ENCODE measurements at regions not wholly inside any gene's neighbourhood (a gene's known extent, or its start where the extent isn't known, plus 50 kb on each side); places are given as distances from the start of the nearest gene placed in this dataset.

DNA sequence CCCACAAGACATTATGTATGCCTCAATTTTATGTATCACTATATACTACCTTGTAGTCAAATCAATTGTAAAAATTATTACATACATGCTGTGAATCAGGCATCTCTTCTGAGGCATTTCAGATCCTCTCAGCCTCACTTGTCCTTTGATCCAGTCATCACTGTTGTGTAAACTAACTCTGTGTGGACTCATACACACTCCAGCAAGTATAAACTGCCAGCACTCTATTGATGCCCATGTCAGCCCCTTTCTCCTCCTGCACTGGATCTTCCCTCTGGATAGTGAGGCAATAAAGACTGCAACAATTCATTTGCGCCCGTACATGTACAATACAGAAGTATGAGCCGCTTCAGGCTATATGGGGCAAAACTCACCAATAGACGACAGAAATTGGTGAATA is 364.7 kb upstream of the TGFBR2 start (continued):
- TF ChIP-seq, protein P1, sequence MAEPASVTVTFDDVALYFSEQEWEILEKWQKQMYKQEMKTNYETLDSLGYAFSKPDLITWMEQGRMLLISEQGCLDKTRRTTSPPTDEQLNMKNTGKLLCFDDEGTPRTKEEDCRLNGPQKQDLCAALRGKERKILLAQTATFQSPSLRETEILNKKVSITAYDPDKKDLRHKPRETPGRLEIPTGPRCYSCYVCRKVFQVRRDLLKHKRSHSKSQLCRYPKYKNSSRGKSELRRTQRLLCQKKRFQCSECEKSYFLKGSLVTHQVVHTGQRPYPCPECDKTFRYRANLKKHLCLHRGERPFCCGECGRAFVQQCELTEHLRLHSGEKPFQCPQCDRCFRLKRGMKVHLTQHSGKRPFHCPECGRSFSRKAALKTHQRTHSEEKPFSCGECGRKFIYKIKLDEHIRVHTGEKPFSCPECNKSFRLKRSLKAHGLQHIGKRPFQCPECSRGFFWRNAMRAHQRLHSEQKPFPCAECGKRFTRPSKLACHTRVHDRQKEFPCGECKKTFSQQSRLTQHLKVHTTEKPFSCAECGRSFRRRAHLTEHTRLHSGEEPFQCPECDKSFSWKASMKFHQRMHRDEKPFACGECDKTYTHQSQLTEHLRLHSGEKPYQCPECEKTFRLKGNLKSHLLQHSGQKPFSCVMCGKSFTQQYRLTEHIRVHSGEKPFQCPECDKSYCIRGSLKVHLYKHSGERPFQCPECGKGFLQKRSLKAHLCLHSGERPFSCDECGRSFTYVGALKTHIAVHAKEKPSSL (CRISPR knock-in tag; conservative IDR thresholded peaks at IDR 0.05): no peak

DNA sequence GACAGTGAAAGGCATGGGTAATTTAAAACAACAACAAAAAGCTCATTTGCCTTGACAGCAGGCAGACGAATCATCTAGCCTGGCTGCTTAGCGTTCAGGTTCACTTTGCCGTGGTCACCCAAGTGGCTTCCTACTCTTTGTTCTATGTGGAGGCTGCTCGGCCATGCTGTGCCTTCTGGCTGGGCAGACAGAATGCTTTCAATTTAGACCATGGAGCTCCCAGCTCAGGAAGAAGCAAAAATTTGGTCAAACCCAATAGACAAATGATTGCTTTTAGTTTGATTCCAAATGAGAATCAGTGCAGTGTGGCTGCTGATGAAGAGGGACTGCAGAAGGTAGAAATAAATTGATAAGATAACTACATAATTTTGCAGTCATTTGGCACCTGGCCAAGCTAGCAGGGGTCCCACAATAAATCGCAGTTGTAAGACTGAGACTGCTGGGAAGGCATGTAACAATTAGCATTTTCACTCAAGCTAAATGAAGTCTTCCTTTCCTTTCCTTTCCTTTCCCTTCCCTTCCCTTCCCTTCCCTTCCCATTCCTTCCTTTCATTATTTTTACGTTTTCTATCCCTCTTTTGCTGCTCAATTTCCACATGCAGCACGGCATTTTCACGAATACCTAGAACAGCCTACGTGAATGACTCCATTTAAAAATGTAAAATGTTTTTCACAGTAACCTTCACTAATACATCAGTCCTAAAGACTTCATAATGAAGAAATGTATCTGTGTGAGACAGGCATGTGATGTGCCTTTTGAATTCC is 360.4 kb upstream of the TGFBR2 start:
- CTCF ChIA-PET: interaction anchor here (0.6 to 1.4 kb wide), 2 partner anchors 47 to 367 kb away, joined by 4 read pairs; no protein-coding TSS in a partner anchor
- no peaks in the 10 kb centered on the region for H3K27me3 Mint-ChIP-seq (ENCODE audit: low read depth)
- peak; percentile 19 for DNase-seq (ENCODE audit: low spot score)

DNA sequence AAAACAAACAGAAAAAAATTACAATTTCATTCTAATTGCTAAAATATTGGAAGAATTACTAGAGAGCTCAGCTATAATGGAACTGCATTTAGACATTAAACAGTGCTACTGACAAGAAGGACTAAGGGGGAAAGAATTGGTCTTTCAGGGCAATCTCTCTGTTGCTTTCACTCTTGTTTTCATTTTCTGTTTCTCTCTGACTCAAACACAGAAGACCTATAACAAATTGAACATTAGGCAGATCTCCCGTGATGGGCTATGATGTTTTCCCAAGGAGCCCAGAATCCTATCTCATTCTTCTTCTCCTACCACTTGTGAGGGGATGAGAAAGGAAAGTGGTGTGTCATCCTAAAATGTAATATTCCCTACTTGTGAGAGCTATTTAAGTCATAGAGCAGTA is 358.0 kb upstream of the TGFBR2 start:
- Mint-ChIP-seq H3K27ac (no peak overlapping the region), H3K27me3 (ENCODE audit: low read depth) (no peaks in the 10 kb centered on the region), H3K9me3 (no peaks in the 10 kb centered on the region), H3K4me1 (peaks cover 22% of the 10 kb centered on the region), H3K36me3 (0 out of 2 replicates have a peak, but pooled peaks cover 3% of the 10 kb centered on the region), H3K4me3 (no peak overlapping the region)
- CTCF ChIA-PET: no interaction called here
- no peak for DNase-seq (ENCODE audit: low spot score)
- ATAC-seq: no peak
- POLR2A ChIA-PET: no interaction called here
- TF ChIP-seq, protein P2, sequence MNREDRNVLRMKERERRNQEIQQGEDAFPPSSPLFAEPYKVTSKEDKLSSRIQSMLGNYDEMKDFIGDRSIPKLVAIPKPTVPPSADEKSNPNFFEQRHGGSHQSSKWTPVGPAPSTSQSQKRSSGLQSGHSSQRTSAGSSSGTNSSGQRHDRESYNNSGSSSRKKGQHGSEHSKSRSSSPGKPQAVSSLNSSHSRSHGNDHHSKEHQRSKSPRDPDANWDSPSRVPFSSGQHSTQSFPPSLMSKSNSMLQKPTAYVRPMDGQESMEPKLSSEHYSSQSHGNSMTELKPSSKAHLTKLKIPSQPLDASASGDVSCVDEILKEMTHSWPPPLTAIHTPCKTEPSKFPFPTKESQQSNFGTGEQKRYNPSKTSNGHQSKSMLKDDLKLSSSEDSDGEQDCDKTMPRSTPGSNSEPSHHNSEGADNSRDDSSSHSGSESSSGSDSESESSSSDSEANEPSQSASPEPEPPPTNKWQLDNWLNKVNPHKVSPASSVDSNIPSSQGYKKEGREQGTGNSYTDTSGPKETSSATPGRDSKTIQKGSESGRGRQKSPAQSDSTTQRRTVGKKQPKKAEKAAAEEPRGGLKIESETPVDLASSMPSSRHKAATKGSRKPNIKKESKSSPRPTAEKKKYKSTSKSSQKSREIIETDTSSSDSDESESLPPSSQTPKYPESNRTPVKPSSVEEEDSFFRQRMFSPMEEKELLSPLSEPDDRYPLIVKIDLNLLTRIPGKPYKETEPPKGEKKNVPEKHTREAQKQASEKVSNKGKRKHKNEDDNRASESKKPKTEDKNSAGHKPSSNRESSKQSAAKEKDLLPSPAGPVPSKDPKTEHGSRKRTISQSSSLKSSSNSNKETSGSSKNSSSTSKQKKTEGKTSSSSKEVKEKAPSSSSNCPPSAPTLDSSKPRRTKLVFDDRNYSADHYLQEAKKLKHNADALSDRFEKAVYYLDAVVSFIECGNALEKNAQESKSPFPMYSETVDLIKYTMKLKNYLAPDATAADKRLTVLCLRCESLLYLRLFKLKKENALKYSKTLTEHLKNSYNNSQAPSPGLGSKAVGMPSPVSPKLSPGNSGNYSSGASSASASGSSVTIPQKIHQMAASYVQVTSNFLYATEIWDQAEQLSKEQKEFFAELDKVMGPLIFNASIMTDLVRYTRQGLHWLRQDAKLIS (CRISPR knock-in tag; IDR thresholded peaks at IDR 0.05; ENCODE audit: borderline replicate concordance): no peak
- TF ChIP-seq GABPB1 (CRISPR knock-in tag; IDR thresholded peaks at IDR 0.05) (no peak), GRHL2 (CRISPR knock-in tag; IDR thresholded peaks at IDR 0.05; ENCODE audit: insufficient replicate concordance, severe bottlenecking) (no peak), IRF2 (CRISPR knock-in tag; IDR thresholded peaks at IDR 0.05; ENCODE audit: borderline replicate concordance, low read depth) (no peak), ZNF423 (CRISPR knock-in tag; IDR thresholded peaks at IDR 0.05) (no peak), ZNF317 (CRISPR knock-in tag; IDR thresholded peaks at IDR 0.05; ENCODE audit: borderline replicate concordance, low read depth) (no peak), EMX1 (CRISPR knock-in tag; IDR thresholded peaks at IDR 0.05) (no peak), JAZF1 (CRISPR knock-in tag; IDR thresholded peaks at IDR 0.05) (no peak), ESRRA (CRISPR knock-in tag; IDR thresholded peaks at IDR 0.05; ENCODE audit: borderline replicate concordance) (no peak), TEAD4 (CRISPR knock-in tag; IDR thresholded peaks at IDR 0.05) (no peak), JUN (CRISPR knock-in tag; IDR thresholded peaks at IDR 0.05) (no peak), ZNF121 (CRISPR knock-in tag; IDR thresholded peaks at IDR 0.05) (no peak), ZNF263 (CRISPR knock-in tag; IDR thresholded peaks at IDR 0.05; ENCODE audit: low read depth) (no peak), TEAD1 (CRISPR knock-in tag; IDR thresholded peaks at IDR 0.05) (no peak)
- TF ChIP-seq, protein P3, sequence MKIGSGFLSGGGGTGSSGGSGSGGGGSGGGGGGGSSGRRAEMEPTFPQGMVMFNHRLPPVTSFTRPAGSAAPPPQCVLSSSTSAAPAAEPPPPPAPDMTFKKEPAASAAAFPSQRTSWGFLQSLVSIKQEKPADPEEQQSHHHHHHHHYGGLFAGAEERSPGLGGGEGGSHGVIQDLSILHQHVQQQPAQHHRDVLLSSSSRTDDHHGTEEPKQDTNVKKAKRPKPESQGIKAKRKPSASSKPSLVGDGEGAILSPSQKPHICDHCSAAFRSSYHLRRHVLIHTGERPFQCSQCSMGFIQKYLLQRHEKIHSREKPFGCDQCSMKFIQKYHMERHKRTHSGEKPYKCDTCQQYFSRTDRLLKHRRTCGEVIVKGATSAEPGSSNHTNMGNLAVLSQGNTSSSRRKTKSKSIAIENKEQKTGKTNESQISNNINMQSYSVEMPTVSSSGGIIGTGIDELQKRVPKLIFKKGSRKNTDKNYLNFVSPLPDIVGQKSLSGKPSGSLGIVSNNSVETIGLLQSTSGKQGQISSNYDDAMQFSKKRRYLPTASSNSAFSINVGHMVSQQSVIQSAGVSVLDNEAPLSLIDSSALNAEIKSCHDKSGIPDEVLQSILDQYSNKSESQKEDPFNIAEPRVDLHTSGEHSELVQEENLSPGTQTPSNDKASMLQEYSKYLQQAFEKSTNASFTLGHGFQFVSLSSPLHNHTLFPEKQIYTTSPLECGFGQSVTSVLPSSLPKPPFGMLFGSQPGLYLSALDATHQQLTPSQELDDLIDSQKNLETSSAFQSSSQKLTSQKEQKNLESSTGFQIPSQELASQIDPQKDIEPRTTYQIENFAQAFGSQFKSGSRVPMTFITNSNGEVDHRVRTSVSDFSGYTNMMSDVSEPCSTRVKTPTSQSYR (CRISPR knock-in tag; IDR thresholded peaks at IDR 0.05): no peak
- TF ChIP-seq, protein P4, sequence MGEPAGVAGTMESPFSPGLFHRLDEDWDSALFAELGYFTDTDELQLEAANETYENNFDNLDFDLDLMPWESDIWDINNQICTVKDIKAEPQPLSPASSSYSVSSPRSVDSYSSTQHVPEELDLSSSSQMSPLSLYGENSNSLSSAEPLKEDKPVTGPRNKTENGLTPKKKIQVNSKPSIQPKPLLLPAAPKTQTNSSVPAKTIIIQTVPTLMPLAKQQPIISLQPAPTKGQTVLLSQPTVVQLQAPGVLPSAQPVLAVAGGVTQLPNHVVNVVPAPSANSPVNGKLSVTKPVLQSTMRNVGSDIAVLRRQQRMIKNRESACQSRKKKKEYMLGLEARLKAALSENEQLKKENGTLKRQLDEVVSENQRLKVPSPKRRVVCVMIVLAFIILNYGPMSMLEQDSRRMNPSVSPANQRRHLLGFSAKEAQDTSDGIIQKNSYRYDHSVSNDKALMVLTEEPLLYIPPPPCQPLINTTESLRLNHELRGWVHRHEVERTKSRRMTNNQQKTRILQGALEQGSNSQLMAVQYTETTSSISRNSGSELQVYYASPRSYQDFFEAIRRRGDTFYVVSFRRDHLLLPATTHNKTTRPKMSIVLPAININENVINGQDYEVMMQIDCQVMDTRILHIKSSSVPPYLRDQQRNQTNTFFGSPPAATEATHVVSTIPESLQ (CRISPR knock-in tag; IDR thresholded peaks at IDR 0.05): no peak

More for the DNA sequence above, 360.4 kb upstream of the TGFBR2 start:
- Mint-ChIP-seq H3K9me3 (no peaks in the 10 kb centered on the region), H3K27ac (peak overlapping the region; percentile 83), H3K4me1 (peaks cover 32% of the 10 kb centered on the region), H3K36me3 (0 out of 2 replicates have a peak, but pooled peaks cover 3% of the 10 kb centered on the region), H3K4me3 (no peak overlapping the region)
- TF ChIP-seq NR2C2 (CRISPR knock-in tag; IDR thresholded peaks at IDR 0.05): no peak
- TF ChIP-seq EMX1 (CRISPR knock-in tag; IDR thresholded peaks at IDR 0.05): no peak
- TF ChIP-seq ZNF219 (CRISPR knock-in tag; IDR thresholded peaks at IDR 0.05; ENCODE audit: borderline replicate concordance): no peak
- TF ChIP-seq, protein P5, sequence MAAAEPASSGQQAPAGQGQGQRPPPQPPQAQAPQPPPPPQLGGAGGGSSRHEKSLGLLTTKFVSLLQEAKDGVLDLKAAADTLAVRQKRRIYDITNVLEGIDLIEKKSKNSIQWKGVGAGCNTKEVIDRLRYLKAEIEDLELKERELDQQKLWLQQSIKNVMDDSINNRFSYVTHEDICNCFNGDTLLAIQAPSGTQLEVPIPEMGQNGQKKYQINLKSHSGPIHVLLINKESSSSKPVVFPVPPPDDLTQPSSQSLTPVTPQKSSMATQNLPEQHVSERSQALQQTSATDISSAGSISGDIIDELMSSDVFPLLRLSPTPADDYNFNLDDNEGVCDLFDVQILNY (CRISPR knock-in tag; IDR thresholded peaks at IDR 0.05): no peak
- TF ChIP-seq TCF7 (CRISPR knock-in tag; IDR thresholded peaks at IDR 0.05; ENCODE audit: low read depth): no peak
- no peak for TF ChIP-seq SP1 (CRISPR knock-in tag; conservative IDR thresholded peaks at IDR 0.05)
- no peak for TF ChIP-seq ZNF423 (CRISPR knock-in tag; IDR thresholded peaks at IDR 0.05)
- TF ChIP-seq GRHL2 (CRISPR knock-in tag; IDR thresholded peaks at IDR 0.05; ENCODE audit: insufficient replicate concordance, severe bottlenecking): no peak
- peak; percentile 87 for ATAC-seq
- POLR2A ChIA-PET: no interaction called here
